ENCODE measurements at regions not wholly inside any gene's neighbourhood (a gene's known extent, or its start where the extent isn't known, plus 50 kb on each side); places are given as distances from the start of the nearest gene placed in this dataset.

- no peak for DNase-seq (ENCODE audit: low spot score)
These were observed 437.9 kb upstream of the MAOA start for GRCh38 chrX:43218198-43218597.

DNA sequence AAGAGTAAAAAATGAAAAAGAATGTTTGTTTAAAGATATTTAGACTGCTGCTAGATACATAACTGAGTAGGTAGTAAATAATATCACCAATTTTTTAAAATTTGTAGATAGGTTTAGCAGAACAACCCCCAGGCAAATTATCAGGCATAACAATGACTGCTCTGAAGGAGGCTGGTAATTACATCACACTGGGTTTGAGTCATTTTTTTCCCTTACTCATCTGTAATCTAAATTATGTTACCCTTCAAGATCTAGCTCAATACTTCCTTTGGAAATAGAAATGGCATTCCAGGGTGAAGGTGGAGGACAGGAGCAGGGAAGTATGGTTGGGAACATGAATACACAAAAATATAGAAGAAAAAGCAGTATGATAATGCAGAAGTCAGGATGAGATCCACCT, 431.6 kb upstream of the MAOA start:
- DNase-seq (ENCODE audit: low spot score) = no peak

GRCh38 chrX:43225626-43226328, 430.3 kb upstream of the MAOA start:
- DNase-seq (ENCODE audit: low spot score) = peak; percentile 37

- DNase-seq (ENCODE audit: low spot score) = no peak
These were observed 417.6 kb upstream of the MAOA start for GRCh38 chrX:43238461-43238945.

DNA sequence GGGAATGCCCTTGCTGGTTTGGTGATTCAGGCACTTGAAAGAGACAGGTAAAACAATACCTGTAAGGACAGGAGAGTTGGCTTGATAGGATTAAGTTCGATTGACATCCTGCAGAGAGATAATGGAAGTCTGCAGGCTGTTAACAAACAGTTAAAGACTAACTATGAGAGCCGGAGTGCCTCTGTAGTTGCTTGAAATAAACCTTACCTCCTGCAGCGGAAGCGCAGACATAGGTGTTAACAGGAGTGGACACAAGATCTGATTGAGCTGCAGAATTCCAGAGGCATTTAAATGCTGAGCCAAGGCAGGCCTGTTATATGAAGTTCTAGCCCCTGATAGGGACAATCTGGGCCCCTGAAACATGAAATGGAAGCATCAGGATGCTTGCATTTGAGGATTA, 416.7 kb upstream of the MAOA start:
- DNase-seq (ENCODE audit: low spot score) = no peak

GRCh38 chrX:43255596-43255995, 400.5 kb upstream of the MAOA start:
- no peak for DNase-seq (ENCODE audit: low spot score)

DNA sequence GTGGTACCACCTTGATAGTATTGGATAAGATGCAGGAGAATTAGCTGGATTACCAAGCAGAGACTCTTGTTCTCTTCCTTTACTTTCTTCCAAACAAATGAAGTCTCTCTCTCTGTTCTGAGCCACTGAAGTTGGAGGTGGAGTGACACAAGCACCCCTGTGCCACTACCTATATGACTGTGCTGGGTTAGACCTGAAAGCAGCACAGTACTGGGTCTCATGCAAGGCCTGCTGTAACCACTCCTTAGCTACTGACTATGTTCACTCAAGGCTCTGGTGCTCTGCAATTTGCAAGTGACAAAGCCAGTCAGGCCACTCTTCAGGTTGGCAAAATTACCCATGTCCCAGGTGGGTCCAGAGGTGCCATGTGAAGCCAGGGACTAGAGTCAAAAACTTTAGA, 389.6 kb upstream of the MAOA start:
- DNase-seq (ENCODE audit: low spot score) = no peak

GRCh38 chrX:43267652-43268051, 388.4 kb upstream of the MAOA start:
- DNase-seq (ENCODE audit: low spot score) = no peak

GRCh38 chrX:43269201-43269600, 386.9 kb upstream of the MAOA start:
- DNase-seq (ENCODE audit: low spot score) = peak; percentile 24

DNA sequence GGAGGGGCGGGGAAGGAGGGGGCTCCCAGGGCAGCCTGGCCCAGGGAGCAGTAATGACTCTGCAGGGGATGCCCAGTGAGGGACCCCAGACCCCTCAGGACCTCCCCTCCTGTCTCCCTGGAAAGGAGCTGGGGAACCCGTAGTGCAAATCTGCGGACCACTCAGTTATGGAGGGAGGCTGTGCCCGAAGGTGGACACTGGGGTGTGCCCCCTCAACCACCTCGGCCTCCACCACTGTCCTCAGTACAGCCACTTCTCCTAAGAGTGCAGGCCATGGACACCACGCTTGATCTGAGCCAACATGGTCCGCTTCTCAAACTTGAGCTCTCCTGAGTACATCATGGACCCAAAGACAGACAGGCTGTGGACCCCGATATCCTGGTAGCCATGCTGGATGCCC, 378.2 kb upstream of the MAOA start:
- no peak for DNase-seq (ENCODE audit: low spot score)

- no peak for DNase-seq (ENCODE audit: low spot score)
These were observed 377.7 kb upstream of the MAOA start for GRCh38 chrX:43278440-43278839.

- no peak for DNase-seq (ENCODE audit: low spot score)
These were observed 376.7 kb upstream of the MAOA start for GRCh38 chrX:43279341-43279808.

- no peak for DNase-seq (ENCODE audit: low spot score)
These were observed 372.9 kb upstream of the MAOA start for GRCh38 chrX:43283187-43283586.

GRCh38 chrX:43311625-43312024, 344.5 kb upstream of the MAOA start:
- peak; percentile 39 for DNase-seq (ENCODE audit: low spot score)

- DNase-seq (ENCODE audit: low spot score) = peak; percentile 7
These were observed 343.1 kb upstream of the MAOA start for GRCh38 chrX:43313035-43313434.

DNA sequence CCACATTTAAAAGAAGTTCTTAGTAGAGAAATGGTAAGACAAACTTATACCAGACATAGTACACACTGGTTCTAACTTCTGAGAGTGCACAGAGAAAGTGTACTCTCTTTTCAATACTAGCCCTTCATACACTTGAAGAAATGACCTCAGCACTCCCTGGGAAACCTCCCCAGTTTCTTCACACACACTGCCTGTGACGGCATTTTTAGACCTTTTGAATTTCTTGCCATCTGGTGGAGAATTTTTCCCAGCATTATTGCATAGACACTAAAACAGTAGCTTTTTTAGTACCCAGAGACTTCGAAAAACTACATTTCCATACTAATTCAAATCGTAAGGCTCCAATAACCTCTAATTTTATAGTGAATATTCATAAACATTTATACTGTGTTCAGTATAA, 341.6 kb upstream of the MAOA start:
- no peak for DNase-seq (ENCODE audit: low spot score)

GRCh38 chrX:43315622-43316021, 340.5 kb upstream of the MAOA start:
- no peak for DNase-seq (ENCODE audit: low spot score)

DNA sequence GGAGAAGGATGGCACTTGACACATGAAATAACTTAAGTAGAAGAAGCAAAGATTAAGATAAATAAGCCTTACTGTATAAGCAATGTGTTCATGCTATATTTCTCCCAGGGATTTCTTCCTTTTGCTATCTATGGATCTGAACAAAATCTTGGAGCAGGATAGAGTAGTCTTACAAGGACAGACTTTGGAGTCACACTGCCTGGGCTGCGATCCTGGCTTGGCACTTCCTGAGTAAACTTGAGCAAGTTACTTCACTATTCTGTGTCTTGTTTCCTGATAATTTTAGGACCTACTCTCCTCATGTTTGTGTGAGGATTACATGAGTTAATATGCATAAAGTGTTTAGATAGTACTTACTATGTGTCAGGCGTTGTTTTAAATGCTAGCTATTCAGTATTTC, 340.0 kb upstream of the MAOA start:
- DNase-seq (ENCODE audit: low spot score) = no peak

GRCh38 chrX:43317378-43317777, 338.7 kb upstream of the MAOA start:
- no peak for DNase-seq (ENCODE audit: low spot score)

GRCh38 chrX:43328358-43328946, 327.6 kb upstream of the MAOA start:
- DNase-seq (ENCODE audit: low spot score) = no peak

GRCh38 chrX:43333543-43333942, 322.6 kb upstream of the MAOA start:
- DNase-seq (ENCODE audit: low spot score) = peak; percentile 47

DNA sequence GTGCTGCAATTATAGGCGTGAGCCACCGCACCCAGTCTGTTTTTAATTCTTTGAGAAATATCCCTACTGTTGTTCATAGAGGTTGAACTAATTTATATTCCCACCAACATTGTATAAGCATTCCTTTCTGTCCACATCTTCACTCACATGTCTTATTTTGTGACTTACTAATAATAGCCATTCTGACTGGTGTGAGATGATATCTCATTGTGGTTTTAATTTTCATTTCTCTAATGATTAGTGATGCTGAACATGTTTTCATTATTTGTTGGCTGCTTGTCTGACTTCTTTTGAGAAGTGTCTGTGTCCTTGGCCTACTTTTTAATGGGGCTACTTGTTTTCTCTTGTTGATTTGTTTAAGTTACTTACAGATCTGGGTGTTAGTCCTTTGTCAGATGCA, 310.9 kb upstream of the MAOA start:
- no peak for DNase-seq (ENCODE audit: low spot score)

GRCh38 chrX:43349363-43349762, 306.7 kb upstream of the MAOA start:
- peak; percentile 72 for DNase-seq (ENCODE audit: low spot score)
